HPDE6-E6E7 (cell line): ENCODE measurements at regions not wholly inside any gene's neighbourhood (a gene's known extent, or its start where the extent isn't known, plus 50 kb on each side); places are given as distances from the start of the nearest gene placed in this dataset.
A peak's percentile ranks its signal among the peaks of the same experiment; 100 is the strongest.
"Not testable (repeated sequence)": the region's sequence is repeated elsewhere in the genome, so short reads cannot be mapped to it uniquely, and the experiment has no call there.

Experiments used
- DNase-seq: peaks from one replicate; pipeline ENCODE4 v3.0.0; 2011; ENCODE audit warnings: missing footprints; ENCODE audit errors: extremely low spot score

- no peak for DNase-seq
Observed at GRCh38 chr13:22740264-22740663, 440.5 kb upstream of the SGCG start.

GRCh38 chr13:22744688-22745452 is 435.9 kb upstream of the SGCG start:
- no peak for DNase-seq

- DNase-seq = no peak
Observed at GRCh38 chr13:22748866-22749577, 431.8 kb upstream of the SGCG start.

DNA sequence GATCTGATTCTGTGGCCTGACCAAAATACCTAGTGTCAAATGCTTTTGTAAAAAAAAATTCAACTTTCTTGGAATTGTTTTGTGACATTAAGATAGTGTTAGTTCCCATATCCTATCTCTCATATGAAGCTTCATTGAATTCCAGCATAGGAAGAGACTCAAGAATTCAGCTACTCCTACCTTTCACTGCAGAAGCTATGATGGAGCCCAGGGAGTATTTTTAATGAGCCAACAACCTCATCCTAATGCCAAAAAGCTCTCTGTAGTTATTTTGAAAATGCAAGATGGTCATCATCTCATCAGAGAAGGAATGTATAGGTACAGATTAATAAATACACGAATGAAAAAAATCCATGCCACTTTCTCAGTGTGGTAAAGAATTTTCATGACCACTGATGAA is 431.2 kb upstream of the SGCG start:
- DNase-seq = no peak

DNA sequence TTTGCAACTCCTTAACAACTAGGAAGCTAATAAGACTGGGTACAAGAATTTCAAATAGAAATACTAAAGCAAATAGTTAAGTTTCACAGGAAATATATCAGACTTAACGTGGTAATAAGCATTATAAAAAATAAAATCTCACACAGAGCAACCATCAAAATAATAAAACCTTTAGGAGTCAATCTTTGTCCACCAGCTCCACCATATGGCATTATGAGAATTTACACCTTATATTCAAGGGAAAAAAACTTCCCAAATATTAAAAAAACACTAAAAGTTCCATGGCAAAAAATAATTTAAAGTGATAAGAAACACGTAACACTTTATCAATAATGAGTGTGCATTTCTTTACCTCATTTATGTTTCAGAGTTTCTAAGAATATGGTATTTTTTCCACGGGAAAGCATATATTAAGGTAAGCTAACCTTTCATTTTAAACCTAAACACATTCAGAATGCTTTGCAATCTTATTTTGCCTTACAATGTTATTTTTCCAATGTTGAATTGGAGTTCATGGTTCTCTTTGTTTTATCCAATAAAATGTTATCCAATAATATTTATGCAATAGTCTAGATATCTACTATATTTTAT is 423.2 kb upstream of the SGCG start:
- DNase-seq = no peak

DNA sequence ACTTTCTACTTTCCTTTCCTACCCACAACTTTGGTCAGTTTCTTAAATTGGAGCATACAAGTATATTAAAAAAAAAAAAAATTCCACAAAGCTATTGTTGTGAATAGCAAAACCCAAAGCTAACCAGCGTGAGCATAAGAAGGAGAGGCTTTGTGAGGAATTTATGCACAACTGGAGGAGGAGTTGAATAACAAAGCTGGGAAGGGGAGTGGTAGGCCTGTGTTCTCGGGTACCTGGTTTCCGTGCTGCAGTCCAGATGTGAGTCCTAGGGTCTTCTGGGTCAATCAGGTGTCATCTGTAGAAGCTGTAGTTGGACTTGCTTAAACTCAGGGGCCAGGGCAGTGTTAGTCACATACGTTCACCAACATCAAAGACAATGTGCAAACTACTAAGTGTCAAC is 422.5 kb upstream of the SGCG start:
- no peak for DNase-seq

DNA sequence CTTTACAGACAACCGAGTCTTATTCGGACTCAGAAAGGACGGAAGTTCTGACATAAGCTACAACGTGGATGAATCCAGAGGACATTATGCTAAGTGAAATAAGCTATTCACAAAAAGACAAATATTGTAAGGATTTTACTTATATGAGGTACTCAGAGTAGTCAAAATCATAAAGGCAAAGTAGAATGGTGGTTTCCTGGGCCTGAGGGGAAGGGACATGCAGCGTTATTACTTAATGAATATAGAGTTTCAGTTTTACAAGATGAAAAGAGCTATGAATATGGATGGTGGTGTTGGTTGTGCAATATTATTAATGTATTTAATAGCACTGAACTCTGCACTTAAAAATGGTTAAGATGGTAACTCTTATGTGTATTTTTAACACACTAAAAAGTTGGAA is 419.1 kb upstream of the SGCG start:
- DNase-seq = no peak

GRCh38 chr13:22765547-22765946 is 415.2 kb upstream of the SGCG start:
- DNase-seq = no peak

GRCh38 chr13:22770891-22771290 is 409.9 kb upstream of the SGCG start:
- no peak for DNase-seq

DNA sequence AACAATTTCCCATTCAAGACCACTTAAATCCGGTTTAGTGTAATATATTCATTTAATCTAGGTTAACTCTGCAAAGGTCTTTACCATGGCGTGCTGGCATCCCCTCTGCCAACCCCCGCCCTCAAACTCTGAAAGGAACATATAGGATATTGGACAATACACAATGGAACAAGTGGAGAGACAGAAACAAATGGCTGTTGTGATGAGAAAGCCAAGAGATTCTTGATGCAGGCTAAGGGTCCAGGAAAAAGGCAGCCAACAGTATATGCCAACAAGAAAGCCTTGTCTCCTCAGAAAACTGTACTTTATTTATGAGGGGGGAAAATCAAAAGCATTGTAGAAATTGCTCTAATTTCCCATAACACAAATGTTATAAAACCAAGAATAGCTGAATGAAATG is 407.3 kb upstream of the SGCG start:
- no peak for DNase-seq

DNA sequence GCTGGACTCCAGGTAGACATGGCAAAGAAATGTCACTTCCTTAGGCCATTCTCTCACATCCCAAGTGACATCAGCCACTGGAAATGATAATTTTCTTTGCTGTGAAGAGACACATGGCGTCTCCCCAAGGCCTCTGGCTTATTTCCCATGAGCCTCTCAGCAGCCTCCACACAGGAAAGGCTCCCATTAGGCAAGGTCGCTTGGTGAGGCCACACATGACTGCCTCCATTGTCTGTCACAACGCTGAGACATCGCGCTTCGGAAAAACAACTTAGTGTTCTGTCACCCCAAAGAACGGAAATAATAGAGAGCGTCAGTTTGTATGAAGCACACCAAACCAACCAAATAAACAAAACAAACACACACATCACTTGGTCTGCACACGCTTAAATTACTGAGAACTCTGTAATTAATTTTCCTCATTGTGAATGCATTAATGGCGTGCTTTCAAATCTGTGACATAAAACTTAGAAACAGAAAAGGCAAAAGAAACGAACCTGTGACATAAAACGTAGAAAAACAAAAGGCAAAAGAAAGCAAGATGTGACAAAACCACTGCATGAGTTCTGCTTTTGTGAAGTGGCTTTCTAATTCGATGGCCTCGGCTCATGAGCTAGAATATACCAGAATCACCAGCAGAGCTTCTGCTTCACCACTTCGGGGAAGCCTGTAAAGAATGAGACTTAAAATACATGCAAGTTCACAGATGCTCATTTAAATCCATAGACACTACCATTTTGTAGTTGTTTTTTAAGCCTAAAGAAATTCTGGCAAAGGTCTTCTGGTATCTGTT is 404.2 kb upstream of the SGCG start:
- no peak for DNase-seq

DNA sequence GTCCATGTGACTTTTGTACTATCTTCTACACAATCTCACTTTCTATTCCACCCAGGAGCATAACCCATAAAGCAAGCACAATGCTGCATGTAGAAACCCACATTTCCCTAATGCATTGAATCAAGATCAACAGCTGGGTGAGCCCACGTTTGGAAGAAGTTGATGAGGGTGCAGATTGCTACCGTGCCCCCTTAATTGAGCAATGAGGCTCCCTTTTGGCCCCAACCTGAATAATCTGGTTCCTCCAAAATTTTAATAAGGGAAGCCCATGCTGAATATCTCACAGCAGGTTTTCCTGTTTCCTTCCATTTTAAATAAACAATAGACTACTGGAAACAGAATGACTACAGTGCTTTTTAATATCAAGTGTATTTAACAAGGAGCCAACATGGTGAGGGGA is 403.6 kb upstream of the SGCG start:
- no peak for DNase-seq

- DNase-seq = no peak
Observed at GRCh38 chr13:22789027-22789593, 391.7 kb upstream of the SGCG start.

- no peak for DNase-seq
Observed at GRCh38 chr13:22789916-22790315, 390.9 kb upstream of the SGCG start.

GRCh38 chr13:22793598-22794134 is 387.1 kb upstream of the SGCG start:
- DNase-seq = peak; percentile 7

- DNase-seq = peak; percentile 1
Observed at GRCh38 chr13:22800526-22801401, 380.0 kb upstream of the SGCG start.

GRCh38 chr13:22801402-22802003 is 379.3 kb upstream of the SGCG start:
- no peak for DNase-seq

- no peak for DNase-seq
Observed at GRCh38 chr13:22812793-22813192, 368.0 kb upstream of the SGCG start.

GRCh38 chr13:22813531-22814377 is 367.0 kb upstream of the SGCG start:
- not testable (repeated sequence) for DNase-seq
